Karpas-422 (cell line): ENCODE measurements at regions not wholly inside any gene's neighbourhood (a gene's known extent, or its start where the extent isn't known, plus 50 kb on each side); places are given as distances from the start of the nearest gene placed in this dataset.

Experiments used
- DNase-seq: peaks from one replicate; pipeline ENCODE4 v3.0.0-alpha.2; 2015
- H2AFZ ChIP-seq: fragments of 200-600 bp; sonication (generic); 2 replicates; pipeline ENCODE4 v1.6.1; 2014; ENCODE audit warnings: antibody characterized with exemption, low read length, mixed read lengths
- H3K27ac ChIP-seq: fragments of 200-600 bp; sonication (generic); 2 replicates; pipeline ENCODE4 v1.5.1; 2014; ENCODE audit warnings: mild to moderate bottlenecking, low read length, moderate library complexity
- H3K27me3 ChIP-seq: fragments of 200-600 bp; sonication (generic); 2 replicates; pipeline ENCODE4 v1.6.1; 2014; ENCODE audit warnings: low read length, mixed read lengths
- H3K36me3 ChIP-seq: fragments of 200-600 bp; sonication (generic); 2 replicates; pipeline ENCODE4 v1.6.1; 2014; ENCODE audit warnings: low read length, mixed read lengths; ENCODE audit not compliant: insufficient read depth
- H3K4me1 ChIP-seq: fragments of 200-600 bp; sonication (generic); 2 replicates; pipeline ENCODE4 v1.6.1; 2014; ENCODE audit warnings: mild to moderate bottlenecking, low read length, mixed read lengths
- H3K4me2 ChIP-seq: fragments of 200-600 bp; sonication (generic); 2 replicates; pipeline ENCODE4 v1.6.1; 2014; ENCODE audit warnings: low read length, low read depth, mild to moderate bottlenecking; ENCODE audit not compliant: poor library complexity, severe bottlenecking
- H3K4me3 ChIP-seq: fragments of 200-600 bp; sonication (generic); 2 replicates; pipeline ENCODE4 v1.5.1; 2014; ENCODE audit warnings: mild to moderate bottlenecking, antibody characterized with exemption, low read length, mixed read lengths
- H3K79me2 ChIP-seq: fragments of 200-600 bp; sonication (generic); 2 replicates; pipeline ENCODE4 v1.6.1; 2014; ENCODE audit warnings: mild to moderate bottlenecking, low read length, mixed read lengths
- H3K9ac ChIP-seq: fragments of 200-600 bp; sonication (generic); 2 replicates; pipeline ENCODE4 v1.6.0; 2014; ENCODE audit warnings: low read length
- H3K9me2 ChIP-seq: fragments of 200-600 bp; sonication (generic), shearing (Covaris generic); replicated peaks from 2 replicates; pipeline ENCODE4 v1.6.0; 2014; ENCODE audit warnings: mild to moderate bottlenecking, low read length, moderate library complexity; ENCODE audit not compliant: insufficient read depth
- H3K9me3 ChIP-seq: fragments of 300-700, 200-600 bp; sonication (generic); 2 replicates; pipeline ENCODE4 v1.6.1; 2014; ENCODE audit warnings: low read length, mixed read lengths
- H4K20me1 ChIP-seq: fragments of 200-600 bp; sonication (generic); 2 replicates; pipeline ENCODE4 v1.6.1; 2014; ENCODE audit warnings: mild to moderate bottlenecking, antibody characterized with exemption, low read length, low read depth; ENCODE audit not compliant: insufficient read depth

GRCh38 chr18:64620971-64621560, 472.2 kb upstream of the LINC00305 start:
- Histone ChIP-seq H3K79me2 (no peaks in the 10 kb centered on the region), H3K9me3 (peaks cover 25% of the 10 kb centered on the region), H3K4me3 (no peak overlapping the region), H3K36me3 (no peaks in the 10 kb centered on the region; the same call in 1 of the 2 replicates), H2AFZ (no peak overlapping the region), H4K20me1 (no peaks in the 10 kb centered on the region), H3K27ac (no peak overlapping the region), H3K4me2 (no peak overlapping the region), H3K4me1 (no peaks in the 10 kb centered on the region), H3K27me3 (no peaks in the 10 kb centered on the region), H3K9me2 (no peaks in the 10 kb centered on the region; the same call in 1 of the 2 replicates), H3K9ac (no peak overlapping the region)
- DNase-seq = no peak

- Histone ChIP-seq H3K27me3 (no peaks in the 10 kb centered on the region), H3K36me3 (no peaks in the 10 kb centered on the region), H3K9me3 (peaks cover 17% of the 10 kb centered on the region), H3K9ac (no peak overlapping the region), H3K79me2 (no peaks in the 10 kb centered on the region), H4K20me1 (no peaks in the 10 kb centered on the region), H3K9me2 (no peaks in the 10 kb centered on the region; the same call in 1 of the 2 replicates), H3K27ac (no peak overlapping the region), H2AFZ (no peak overlapping the region), H3K4me2 (no peak overlapping the region), H3K4me3 (no peak overlapping the region), H3K4me1 (no peaks in the 10 kb centered on the region)
- no peak for DNase-seq
Observed at GRCh38 chr18:64618390-64618789, 469.5 kb upstream of the LINC00305 start.

GRCh38 chr18:64615021-64615420, 466.1 kb upstream of the LINC00305 start:
- Histone ChIP-seq H3K4me1 (no peaks in the 10 kb centered on the region), H3K9me2 (no peaks in the 10 kb centered on the region), H3K9me3 (peaks cover 13% of the 10 kb centered on the region), H2AFZ (no peak overlapping the region), H3K4me3 (no peak overlapping the region), H3K79me2 (no peaks in the 10 kb centered on the region), H3K9ac (no peak overlapping the region), H4K20me1 (no peaks in the 10 kb centered on the region), H3K4me2 (no peak overlapping the region), H3K27ac (no peak overlapping the region), H3K36me3 (no peaks in the 10 kb centered on the region), H3K27me3 (no peaks in the 10 kb centered on the region)
- no peak for DNase-seq

GRCh38 chr18:64614446-64614845, 465.6 kb upstream of the LINC00305 start:
- H4K20me1 ChIP-seq = no peaks in the 10 kb centered on the region
- no peaks in the 10 kb centered on the region for H3K79me2 ChIP-seq
- no peak overlapping the region for H3K9ac ChIP-seq
- H3K4me2 ChIP-seq = no peak overlapping the region
- H3K9me3 ChIP-seq = peaks cover 14% of the 10 kb centered on the region
- H3K4me3 ChIP-seq = no peak overlapping the region
- H3K27ac ChIP-seq = no peak overlapping the region
- H3K9me2 ChIP-seq = no peaks in the 10 kb centered on the region
- no peaks in the 10 kb centered on the region for H3K4me1 ChIP-seq
- no peak overlapping the region for H2AFZ ChIP-seq
- no peaks in the 10 kb centered on the region for H3K27me3 ChIP-seq
- H3K36me3 ChIP-seq = no peaks in the 10 kb centered on the region
- no peak for DNase-seq

GRCh38 chr18:64592246-64592645, 443.4 kb upstream of the LINC00305 start:
- H3K9me3 ChIP-seq = peaks cover 29% of the 10 kb centered on the region
- H3K4me2 ChIP-seq = no peak overlapping the region
- no peaks in the 10 kb centered on the region for H3K79me2 ChIP-seq
- no peak overlapping the region for H2AFZ ChIP-seq
- no peaks in the 10 kb centered on the region for H4K20me1 ChIP-seq
- no peak overlapping the region for H3K4me3 ChIP-seq
- no peak overlapping the region for H3K27ac ChIP-seq
- no peak for DNase-seq
- no peaks in the 10 kb centered on the region for H3K4me1 ChIP-seq
- no peaks in the 10 kb centered on the region for H3K9me2 ChIP-seq
- H3K27me3 ChIP-seq = no peaks in the 10 kb centered on the region
- H3K9ac ChIP-seq = no peak overlapping the region
- no peaks in the 10 kb centered on the region for H3K36me3 ChIP-seq

GRCh38 chr18:64589000-64589399, 440.1 kb upstream of the LINC00305 start:
- no peak overlapping the region for H3K4me3 ChIP-seq
- no peak overlapping the region for H2AFZ ChIP-seq
- no peak overlapping the region for H3K9ac ChIP-seq
- no peaks in the 10 kb centered on the region for H3K4me1 ChIP-seq
- H3K79me2 ChIP-seq = no peaks in the 10 kb centered on the region
- peaks cover 11% of the 10 kb centered on the region for H3K9me3 ChIP-seq
- H4K20me1 ChIP-seq = no peaks in the 10 kb centered on the region
- DNase-seq = no peak
- no peaks in the 10 kb centered on the region for H3K36me3 ChIP-seq
- H3K4me2 ChIP-seq = no peak overlapping the region
- H3K9me2 ChIP-seq = 0 out of 2 replicates have a peak, but pooled peaks cover 5% of the 10 kb centered on the region
- no peaks in the 10 kb centered on the region for H3K27me3 ChIP-seq
- H3K27ac ChIP-seq = no peak overlapping the region

GRCh38 chr18:64566456-64566855, 417.6 kb upstream of the LINC00305 start:
- no peak overlapping the region for H2AFZ ChIP-seq
- H3K79me2 ChIP-seq = no peaks in the 10 kb centered on the region
- no peak overlapping the region for H3K4me3 ChIP-seq
- H3K9me2 ChIP-seq = no peaks in the 10 kb centered on the region
- DNase-seq = no peak
- no peaks in the 10 kb centered on the region for H3K36me3 ChIP-seq
- H3K27me3 ChIP-seq = no peaks in the 10 kb centered on the region
- peaks cover 23% of the 10 kb centered on the region for H3K9me3 ChIP-seq
- no peak overlapping the region for H3K27ac ChIP-seq
- H3K9ac ChIP-seq = no peak overlapping the region
- no peaks in the 10 kb centered on the region for H4K20me1 ChIP-seq
- H3K4me1 ChIP-seq = no peaks in the 10 kb centered on the region
- H3K4me2 ChIP-seq = no peak overlapping the region

GRCh38 chr18:64562651-64563050, 413.8 kb upstream of the LINC00305 start:
- Histone ChIP-seq H3K4me3 (no peak overlapping the region), H2AFZ (no peak overlapping the region), H4K20me1 (no peaks in the 10 kb centered on the region), H3K79me2 (no peaks in the 10 kb centered on the region), H3K9me3 (peaks cover 8% of the 10 kb centered on the region), H3K27me3 (no peaks in the 10 kb centered on the region), H3K4me1 (no peaks in the 10 kb centered on the region), H3K9ac (no peak overlapping the region), H3K4me2 (no peak overlapping the region), H3K36me3 (no peaks in the 10 kb centered on the region), H3K27ac (no peak overlapping the region), H3K9me2 (no peaks in the 10 kb centered on the region)
- DNase-seq = no peak
